Adrenal gland (tissue), 5 donors: ENCODE measurements at regions not wholly inside any gene's neighbourhood (a gene's known extent, or its start where the extent isn't known, plus 50 kb on each side); places are given as distances from the start of the nearest gene placed in this dataset.

Source experiments
- CTCF ChIP-seq, 6 experiments: fragments of 450-650 bp in 4 of 6; fragments of 200-600 bp in 2 of 6; sonication (generic) in 1 of 6; IDR thresholded peaks; 1 replicate in 5 of 6; 2 replicates in 1 of 6; pipeline versions ENCODE4 v1.5.1 to v1.8.0; 2016 to 2021; ENCODE audit warnings: antibody characterized with exemption in 6 of 6, mild to moderate bottlenecking in 2 of 6, moderate library complexity in 1 of 6
- POLR2A ChIP-seq, 2 donors: fragments of 450-650 bp; IDR thresholded peaks; one replicate each; pipeline ENCODE4 v1.6.1; 2017; ENCODE audit warnings: antibody characterized with exemption in 2 of 2, mild to moderate bottlenecking in 2 of 2, moderate library complexity in 1 of 2
- donor health status: DM: no; HTN: no; CAD: no.

GRCh38 chr16:9195287-9195686 lies 103.8 kb downstream of the HAPSTR1 start:
- TF ChIP-seq CTCF (IDR thresholded peaks at IDR 0.05) (no peak), POLR2A (IDR thresholded peaks at IDR 0.05) (no peak)
